GM12875 (cell line): ENCODE measurements at regions not wholly inside any gene's neighbourhood (a gene's known extent, or its start where the extent isn't known, plus 50 kb on each side); places are given as distances from the start of the nearest gene placed in this dataset.

ENCODE experiments used
- H3K4me3 ChIP-seq: one replicate; pipeline ENCODE4 v1.5.1; 2011; ENCODE audit warnings: low read depth, low read length, control low read depth
- CTCF ChIP-seq: IDR thresholded peaks from 2 replicates; pipeline ENCODE4 v1.5.1; 2011; ENCODE audit warnings: low read depth, mild to moderate bottlenecking, control low read depth, inconsistent platforms, low read length, moderate library complexity, borderline replicate concordance; ENCODE audit not compliant: insufficient read depth

- no peak for TF ChIP-seq CTCF
- no peak overlapping the region for H3K4me3 ChIP-seq
Measured at GRCh38 chr18:25962919-25963318, 127.5 kb downstream of the SS18 start.

DNA sequence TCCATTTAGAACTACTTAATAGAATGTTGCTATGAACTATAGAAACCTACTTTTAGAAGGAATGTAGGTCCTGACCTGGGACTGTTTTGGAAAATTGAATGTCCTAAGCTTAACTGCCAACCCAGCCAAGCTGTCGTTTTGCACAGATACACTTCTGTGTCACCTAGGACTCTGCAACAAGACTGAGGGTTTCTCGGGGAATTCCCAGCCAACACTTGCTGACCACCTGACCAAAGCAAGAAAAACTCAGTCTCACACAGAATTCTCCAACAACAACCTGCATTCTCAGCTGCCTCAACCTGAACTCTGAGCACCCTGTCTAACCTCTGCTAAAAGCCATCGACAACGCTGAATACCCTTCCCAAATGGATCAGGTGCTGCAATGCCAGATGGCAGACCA lies 128.2 kb downstream of the SS18 start:
- H3K4me3 ChIP-seq, result no peak overlapping the region
- no peak for TF ChIP-seq CTCF

- no peak for TF ChIP-seq CTCF
Measured at GRCh38 chr18:25957017-25957416, 133.4 kb downstream of the SS18 start.

DNA sequence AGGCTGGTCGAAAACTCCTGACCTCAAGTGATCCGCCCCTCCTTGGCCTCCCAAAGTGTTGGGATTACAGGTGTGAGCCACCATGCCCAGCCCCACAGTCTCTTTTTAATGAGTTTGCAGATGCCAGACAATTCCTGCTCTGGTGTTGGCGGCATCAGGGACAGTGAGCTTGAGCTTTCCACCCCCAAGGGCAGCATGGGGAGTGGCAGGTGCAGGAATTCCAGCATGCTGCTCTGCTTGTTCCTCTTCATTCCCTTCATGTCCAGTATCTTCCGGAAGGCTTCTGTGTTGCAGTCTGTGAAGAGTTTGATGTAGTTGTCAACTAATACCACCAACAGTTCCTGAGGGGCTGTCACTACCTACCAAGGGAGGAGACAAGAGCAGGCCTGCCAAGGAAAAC lies 137.3 kb downstream of the SS18 start:
- H3K4me3 ChIP-seq, result no peak overlapping the region

More at GRCh38 chr18:25957017-25957416, 133.4 kb downstream of the SS18 start:
- no peak overlapping the region for H3K4me3 ChIP-seq

DNA sequence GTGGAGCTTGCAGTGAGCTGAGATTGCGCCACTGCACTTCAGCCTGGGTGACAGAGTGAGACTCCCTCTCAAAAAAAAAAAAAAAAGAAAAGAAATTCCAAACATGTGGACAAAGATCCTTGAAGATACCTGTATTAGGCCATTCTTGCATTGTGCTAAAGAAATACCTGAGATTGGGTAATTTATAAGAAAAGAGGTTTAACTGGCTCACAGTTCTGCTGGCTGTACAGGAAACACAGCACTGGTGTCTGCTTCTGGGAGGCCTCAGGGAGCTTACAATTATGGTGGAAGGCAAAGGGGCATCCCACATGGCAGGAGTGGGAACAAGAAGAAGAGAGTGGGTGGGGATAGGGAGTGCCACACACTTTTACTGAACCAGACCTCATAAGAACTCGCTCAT lies 140.1 kb downstream of the SS18 start:
- H3K4me3 ChIP-seq, result no peak overlapping the region
- no peak for TF ChIP-seq CTCF

More for the DNA sequence above, 137.3 kb downstream of the SS18 start:
- no peak for TF ChIP-seq CTCF

GRCh38 chr18:25946540-25946939 lies 143.9 kb downstream of the SS18 start:
- H3K4me3 ChIP-seq, result no peak overlapping the region
- TF ChIP-seq CTCF, result no peak

DNA sequence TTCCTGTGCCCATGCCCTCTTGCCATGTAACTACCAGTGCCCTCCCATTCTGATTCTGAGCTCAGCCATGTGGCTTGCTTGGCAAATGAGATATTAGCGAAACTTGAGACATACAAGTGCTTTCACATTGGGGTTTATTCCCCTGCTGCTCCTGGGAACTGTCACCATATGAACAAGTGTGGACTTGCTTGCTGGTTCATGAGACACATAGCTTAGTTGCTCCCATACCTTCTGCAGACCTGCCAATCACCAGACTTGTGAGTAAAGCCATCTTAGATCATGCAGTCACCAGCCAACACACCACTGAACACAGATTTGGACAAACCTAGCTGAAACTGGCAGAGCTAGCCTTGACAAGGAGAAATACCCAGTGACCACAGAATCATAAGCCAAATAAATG lies 155.1 kb downstream of the SS18 start:
- no peak for TF ChIP-seq CTCF
- no peak overlapping the region for H3K4me3 ChIP-seq
